ENCODE measurements at regions not wholly inside any gene's neighbourhood (a gene's known extent, or its start where the extent isn't known, plus 50 kb on each side); places are given as distances from the start of the nearest gene placed in this dataset.
A peak's percentile ranks its signal among the peaks of the same experiment; 100 is the strongest.

GRCh38 chr2:109689973-109690372, 75.8 kb downstream of the SOWAHC start:
- no peak overlapping the region for H2BK120ac ChIP-seq (ENCODE audit: low read depth, low read length)

GRCh38 chr2:109690457-109690821, 76.3 kb downstream of the SOWAHC start:
- Histone ChIP-seq H2AFZ (ENCODE audit: low read length) (peak overlapping the region; percentile 29), H3K18ac (ENCODE audit: low read length) (no peak overlapping the region), H3K23ac (ENCODE audit: low read depth, low read length, poor library complexity) (no peak overlapping the region), H4K8ac (ENCODE audit: low read depth, low read length) (no peak overlapping the region), H3K79me1 (ENCODE audit: low read depth, low read length) (no peaks in the 10 kb centered on the region), H3K4me1 (ENCODE audit: control insufficient read depth in 2 of 2, insufficient read depth in 1 of 2, low read depth in 1 of 2, low read length in 2 of 2) (peaks cover 2 to 4% of the 10 kb centered on the region in 2 donors), H3K4me3 (ENCODE audit: low read length in 2 of 2) (no peak overlapping the region), H2AK5ac (ENCODE audit: low read depth, low read length) (no peak overlapping the region), H2BK15ac (ENCODE audit: low read length) (no peak overlapping the region), H3K9me3 (replicated peaks in 1 of 2; ENCODE audit: control insufficient read depth in 2 of 2, insufficient read depth in 1 of 2, low read depth in 1 of 2, low read length in 2 of 2) (no peaks in the 10 kb centered on the region), H3K36me3 (replicated peaks in 1 of 2; ENCODE audit: control insufficient read depth in 2 of 2, insufficient read depth in 2 of 2, low read length in 2 of 2) (no peaks in the 10 kb centered on the region), H3K27ac (replicated peaks; ENCODE audit: low read length) (no peak overlapping the region), H3K4me2 (ENCODE audit: insufficient read depth, low read length, poor library complexity, severe bottlenecking) (no peak overlapping the region), H2BK5ac (ENCODE audit: low read length) (no peak overlapping the region), H3K14ac (ENCODE audit: low read length) (no peak overlapping the region), H4K91ac (ENCODE audit: low read depth, low read length, poor library complexity) (no peak overlapping the region), H2BK12ac (ENCODE audit: low read length) (no peak overlapping the region), H3K9ac (ENCODE audit: low read depth, low read length, poor library complexity) (no peak overlapping the region), H2BK120ac (ENCODE audit: low read depth, low read length) (no peak overlapping the region), H3K4ac (ENCODE audit: low read length) (no peak overlapping the region), H3K27me3 (ENCODE audit: control insufficient read depth in 3 of 3, insufficient read depth in 3 of 3, low read depth in 1 of 3, low read length in 3 of 3) (no peaks in the 10 kb centered on the region)
- DNase-seq (ENCODE audit: low spot score): no peak
- no CpG with 5 or more reads among the region's 6 CpGs for WGBS, 2 donors (ENCODE audit: extremely low coverage in 2 of 2, insufficient read length in 2 of 2, insufficient replicate concordance in 1 of 2)

More at GRCh38 chr2:109689973-109690372, 75.8 kb downstream of the SOWAHC start:
- no peaks in the 10 kb centered on the region for H3K9me3 ChIP-seq (replicated peaks in 1 of 2; ENCODE audit: control insufficient read depth in 2 of 2, insufficient read depth in 1 of 2, low read depth in 1 of 2, low read length in 2 of 2)
- no peak for DNase-seq (ENCODE audit: low spot score)
- no peak overlapping the region for H3K9ac ChIP-seq (ENCODE audit: low read depth, low read length, poor library complexity)
- no peak overlapping the region for H4K91ac ChIP-seq (ENCODE audit: low read depth, low read length, poor library complexity)
- H4K8ac ChIP-seq (ENCODE audit: low read depth, low read length): no peak overlapping the region
- no peak overlapping the region for H3K4ac ChIP-seq (ENCODE audit: low read length)
- peaks cover 2 to 4% of the 10 kb centered on the region in 2 donors for H3K4me1 ChIP-seq (ENCODE audit: control insufficient read depth in 2 of 2, insufficient read depth in 1 of 2, low read depth in 1 of 2, low read length in 2 of 2)
- H2BK15ac ChIP-seq (ENCODE audit: low read length): no peak overlapping the region
- H3K4me3 ChIP-seq (ENCODE audit: low read length in 2 of 2): no peak overlapping the region
- H2BK12ac ChIP-seq (ENCODE audit: low read length): no peak overlapping the region
- no peak overlapping the region for H3K4me2 ChIP-seq (ENCODE audit: insufficient read depth, low read length, poor library complexity, severe bottlenecking)
- H3K79me1 ChIP-seq (ENCODE audit: low read depth, low read length): no peaks in the 10 kb centered on the region
- H3K18ac ChIP-seq (ENCODE audit: low read length): no peak overlapping the region
- H2BK5ac ChIP-seq (ENCODE audit: low read length): no peak overlapping the region
- no peaks in the 10 kb centered on the region for H3K36me3 ChIP-seq (replicated peaks in 1 of 2; ENCODE audit: control insufficient read depth in 2 of 2, insufficient read depth in 2 of 2, low read length in 2 of 2)
- WGBS, 2 donors (ENCODE audit: extremely low coverage in 2 of 2, insufficient read length in 2 of 2, insufficient replicate concordance in 1 of 2): no CpG with 5 or more reads among the region's 9 CpGs
- H2AFZ ChIP-seq (ENCODE audit: low read length): no peak overlapping the region
- H3K14ac ChIP-seq (ENCODE audit: low read length): no peak overlapping the region
- H3K27me3 ChIP-seq (ENCODE audit: control insufficient read depth in 3 of 3, insufficient read depth in 3 of 3, low read depth in 1 of 3, low read length in 3 of 3): no peaks in the 10 kb centered on the region
- H3K27ac ChIP-seq (replicated peaks; ENCODE audit: low read length): no peak overlapping the region
- H3K23ac ChIP-seq (ENCODE audit: low read depth, low read length, poor library complexity): no peak overlapping the region
- H2AK5ac ChIP-seq (ENCODE audit: low read depth, low read length): no peak overlapping the region

GRCh38 chr2:109690822-109691541, 76.8 kb downstream of the SOWAHC start:
- Histone ChIP-seq H2BK15ac (ENCODE audit: low read length) (no peak overlapping the region), H2BK5ac (ENCODE audit: low read length) (no peak overlapping the region), H3K4ac (ENCODE audit: low read length) (no peak overlapping the region), H3K27me3 (ENCODE audit: control insufficient read depth in 3 of 3, insufficient read depth in 3 of 3, low read depth in 1 of 3, low read length in 3 of 3) (no peaks in the 10 kb centered on the region), H3K14ac (ENCODE audit: low read length) (no peak overlapping the region), H3K23ac (ENCODE audit: low read depth, low read length, poor library complexity) (no peak overlapping the region), H3K36me3 (replicated peaks in 1 of 2; ENCODE audit: control insufficient read depth in 2 of 2, insufficient read depth in 2 of 2, low read length in 2 of 2) (no peaks in the 10 kb centered on the region), H3K27ac (replicated peaks; ENCODE audit: low read length) (no peak overlapping the region), H3K4me3 (ENCODE audit: low read length in 2 of 2) (no peak overlapping the region), H3K4me2 (ENCODE audit: insufficient read depth, low read length, poor library complexity, severe bottlenecking) (no peak overlapping the region), H2BK12ac (ENCODE audit: low read length) (no peak overlapping the region), H4K91ac (ENCODE audit: low read depth, low read length, poor library complexity) (no peak overlapping the region), H2AK5ac (ENCODE audit: low read depth, low read length) (no peak overlapping the region), H3K4me1 (ENCODE audit: control insufficient read depth in 2 of 2, insufficient read depth in 1 of 2, low read depth in 1 of 2, low read length in 2 of 2) (peaks cover 2 to 4% of the 10 kb centered on the region in 2 donors), H4K8ac (ENCODE audit: low read depth, low read length) (no peak overlapping the region), H2AFZ (ENCODE audit: low read length) (peak overlapping the region; percentile 29), H3K79me1 (ENCODE audit: low read depth, low read length) (no peaks in the 10 kb centered on the region), H3K9ac (ENCODE audit: low read depth, low read length, poor library complexity) (no peak overlapping the region), H3K18ac (ENCODE audit: low read length) (peak overlapping the region; percentile 5), H2BK120ac (ENCODE audit: low read depth, low read length) (no peak overlapping the region), H3K9me3 (replicated peaks in 1 of 2; ENCODE audit: control insufficient read depth in 2 of 2, insufficient read depth in 1 of 2, low read depth in 1 of 2, low read length in 2 of 2) (no peaks in the 10 kb centered on the region)
- no peak for DNase-seq (ENCODE audit: low spot score)
- WGBS, 2 donors (ENCODE audit: extremely low coverage in 2 of 2, insufficient read length in 2 of 2, insufficient replicate concordance in 1 of 2): no CpG with 5 or more reads among the region's 7 CpGs

- Histone ChIP-seq H2BK12ac (ENCODE audit: low read length) (no peak overlapping the region), H3K27ac (replicated peaks; ENCODE audit: low read length) (no peak overlapping the region), H4K91ac (ENCODE audit: low read depth, low read length, poor library complexity) (no peak overlapping the region), H2AFZ (ENCODE audit: low read length) (no peak overlapping the region), H3K14ac (ENCODE audit: low read length) (no peak overlapping the region), H3K79me1 (ENCODE audit: low read depth, low read length) (no peaks in the 10 kb centered on the region), H3K36me3 (replicated peaks in 1 of 2; ENCODE audit: control insufficient read depth in 2 of 2, insufficient read depth in 2 of 2, low read length in 2 of 2) (no peaks in the 10 kb centered on the region), H2BK15ac (ENCODE audit: low read length) (no peak overlapping the region), H3K27me3 (ENCODE audit: control insufficient read depth in 3 of 3, insufficient read depth in 3 of 3, low read depth in 1 of 3, low read length in 3 of 3) (no peaks in the 10 kb centered on the region), H3K4me3 (ENCODE audit: low read length in 2 of 2) (no peak overlapping the region), H3K4me2 (ENCODE audit: insufficient read depth, low read length, poor library complexity, severe bottlenecking) (no peak overlapping the region), H3K18ac (ENCODE audit: low read length) (no peak overlapping the region), H3K9ac (ENCODE audit: low read depth, low read length, poor library complexity) (no peak overlapping the region), H3K4ac (ENCODE audit: low read length) (no peak overlapping the region), H3K23ac (ENCODE audit: low read depth, low read length, poor library complexity) (no peak overlapping the region), H3K4me1 (ENCODE audit: control insufficient read depth in 2 of 2, insufficient read depth in 1 of 2, low read depth in 1 of 2, low read length in 2 of 2) (peaks cover 2 to 4% of the 10 kb centered on the region in 2 donors), H4K8ac (ENCODE audit: low read depth, low read length) (no peak overlapping the region), H2BK5ac (ENCODE audit: low read length) (no peak overlapping the region), H2BK120ac (ENCODE audit: low read depth, low read length) (no peak overlapping the region), H3K9me3 (replicated peaks in 1 of 2; ENCODE audit: control insufficient read depth in 2 of 2, insufficient read depth in 1 of 2, low read depth in 1 of 2, low read length in 2 of 2) (no peaks in the 10 kb centered on the region), H2AK5ac (ENCODE audit: low read depth, low read length) (no peak overlapping the region)
- no CpG with 5 or more reads among the region's 15 CpGs for WGBS, 2 donors (ENCODE audit: extremely low coverage in 2 of 2, insufficient read length in 2 of 2, insufficient replicate concordance in 1 of 2)
- DNase-seq (ENCODE audit: low spot score): no peak
Measured at GRCh38 chr2:109692013-109692743, 78.0 kb downstream of the SOWAHC start.
